ENCODE measurements at regions not wholly inside any gene's neighbourhood (a gene's known extent, or its start where the extent isn't known, plus 50 kb on each side); places are given as distances from the start of the nearest gene placed in this dataset.

GRCh38 chr13:77378662-77379061 is 51.8 kb upstream of the MYCBP2 start:
- DNase-seq, result no peak

- DNase-seq, result no peak
Observed at GRCh38 chr13:77377016-77377415, 50.1 kb upstream of the MYCBP2 start.

Data from DMS 273 treated with DMSO at 0.1 percent for 48 hours (cell line).